ENCODE measurements at regions not wholly inside any gene's neighbourhood (a gene's known extent, or its start where the extent isn't known, plus 50 kb on each side); places are given as distances from the start of the nearest gene placed in this dataset.

DNA sequence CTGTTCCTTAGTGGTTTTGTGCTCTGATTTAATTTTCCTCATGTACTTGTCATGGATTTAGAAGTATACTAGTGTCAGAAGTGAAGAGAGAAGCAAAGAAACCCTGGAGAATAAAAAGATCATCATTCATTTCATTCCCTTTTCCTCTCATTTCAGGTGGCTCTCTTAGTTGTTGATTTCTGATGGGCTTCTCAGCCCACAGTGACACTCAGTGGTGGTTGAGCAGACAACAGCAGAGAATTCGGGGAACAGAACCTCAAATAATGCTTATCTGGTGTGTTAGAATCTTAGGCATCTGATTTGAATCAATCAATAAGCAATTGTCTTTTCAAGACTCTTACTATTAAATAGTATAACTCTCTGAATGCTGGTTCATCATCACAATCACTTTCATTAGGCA lies 1289.4 kb downstream of the FAM181B start:
- TF ChIP-seq, protein P1, sequence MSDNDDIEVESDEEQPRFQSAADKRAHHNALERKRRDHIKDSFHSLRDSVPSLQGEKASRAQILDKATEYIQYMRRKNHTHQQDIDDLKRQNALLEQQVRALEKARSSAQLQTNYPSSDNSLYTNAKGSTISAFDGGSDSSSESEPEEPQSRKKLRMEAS (IDR thresholded peaks at IDR 0.05), result no peak
- TF ChIP-seq, protein P2, sequence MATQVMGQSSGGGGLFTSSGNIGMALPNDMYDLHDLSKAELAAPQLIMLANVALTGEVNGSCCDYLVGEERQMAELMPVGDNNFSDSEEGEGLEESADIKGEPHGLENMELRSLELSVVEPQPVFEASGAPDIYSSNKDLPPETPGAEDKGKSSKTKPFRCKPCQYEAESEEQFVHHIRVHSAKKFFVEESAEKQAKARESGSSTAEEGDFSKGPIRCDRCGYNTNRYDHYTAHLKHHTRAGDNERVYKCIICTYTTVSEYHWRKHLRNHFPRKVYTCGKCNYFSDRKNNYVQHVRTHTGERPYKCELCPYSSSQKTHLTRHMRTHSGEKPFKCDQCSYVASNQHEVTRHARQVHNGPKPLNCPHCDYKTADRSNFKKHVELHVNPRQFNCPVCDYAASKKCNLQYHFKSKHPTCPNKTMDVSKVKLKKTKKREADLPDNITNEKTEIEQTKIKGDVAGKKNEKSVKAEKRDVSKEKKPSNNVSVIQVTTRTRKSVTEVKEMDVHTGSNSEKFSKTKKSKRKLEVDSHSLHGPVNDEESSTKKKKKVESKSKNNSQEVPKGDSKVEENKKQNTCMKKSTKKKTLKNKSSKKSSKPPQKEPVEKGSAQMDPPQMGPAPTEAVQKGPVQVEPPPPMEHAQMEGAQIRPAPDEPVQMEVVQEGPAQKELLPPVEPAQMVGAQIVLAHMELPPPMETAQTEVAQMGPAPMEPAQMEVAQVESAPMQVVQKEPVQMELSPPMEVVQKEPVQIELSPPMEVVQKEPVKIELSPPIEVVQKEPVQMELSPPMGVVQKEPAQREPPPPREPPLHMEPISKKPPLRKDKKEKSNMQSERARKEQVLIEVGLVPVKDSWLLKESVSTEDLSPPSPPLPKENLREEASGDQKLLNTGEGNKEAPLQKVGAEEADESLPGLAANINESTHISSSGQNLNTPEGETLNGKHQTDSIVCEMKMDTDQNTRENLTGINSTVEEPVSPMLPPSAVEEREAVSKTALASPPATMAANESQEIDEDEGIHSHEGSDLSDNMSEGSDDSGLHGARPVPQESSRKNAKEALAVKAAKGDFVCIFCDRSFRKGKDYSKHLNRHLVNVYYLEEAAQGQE (IDR thresholded peaks at IDR 0.05; ENCODE audit: low read depth), result no peak
- TF ChIP-seq EGR1 (IDR thresholded peaks at IDR 0.05), result no peak
- TF ChIP-seq FOXM1 (IDR thresholded peaks at IDR 0.05; ENCODE audit: borderline replicate concordance, low read depth), result no peak

All from Ishikawa (cell line).